Smooth muscle cell (in vitro differentiated cells): ENCODE measurements at regions not wholly inside any gene's neighbourhood (a gene's known extent, or its start where the extent isn't known, plus 50 kb on each side); places are given as distances from the start of the nearest gene placed in this dataset.

Experiments used
- DNase-seq: peaks from one replicate; lab custom pipeline; 2025; ENCODE audit not compliant: unreplicated experiment; lab: John Stamatoyannopoulos, UW
- H2AFZ ChIP-seq: fragments of 200-600 bp; sonication (generic); 2 replicates; pipeline ENCODE4 v1.6.0; 2016; ENCODE audit warnings: antibody characterized with exemption, low read depth, mild to moderate bottlenecking
- H3F3A ChIP-seq: fragments of 200-600 bp; sonication (generic); 2 replicates; pipeline ENCODE4 v1.6.0; 2017; ENCODE audit warnings: antibody characterized with exemption, low read depth
- H3K27ac ChIP-seq: fragments of 200-600 bp; sonication (generic); 2 replicates; pipeline ENCODE4 v1.5.1; 2016; ENCODE audit warnings: low read depth, mild to moderate bottlenecking
- H3K27me3 ChIP-seq: fragments of 200-600 bp; sonication (generic); 2 replicates; pipeline ENCODE4 v1.6.1; 2016; ENCODE audit warnings: low read depth, mild to moderate bottlenecking
- H3K36me3 ChIP-seq: fragments of 200-600 bp; sonication (generic); 2 replicates; pipeline ENCODE4 v1.5.1; 2016; ENCODE audit warnings: low read depth
- H3K4me1 ChIP-seq: fragments of 200-600 bp; sonication (generic); 2 replicates; pipeline ENCODE4 v1.5.1; 2016; ENCODE audit warnings: low read depth
- H3K4me2 ChIP-seq: fragments of 200-600 bp; sonication (generic); 2 replicates; pipeline ENCODE4 v1.6.0; 2016; ENCODE audit warnings: mild to moderate bottlenecking
- H3K4me3 ChIP-seq: fragments of 200-600 bp; sonication (generic); 2 replicates; pipeline ENCODE4 v1.5.1; 2016; ENCODE audit warnings: mild to moderate bottlenecking
- H3K79me2 ChIP-seq: fragments of 200-600 bp; sonication (generic); 2 replicates; pipeline ENCODE4 v1.6.0; 2016; ENCODE audit warnings: low read depth, mild to moderate bottlenecking
- H3K9ac ChIP-seq: fragments of 200-600 bp; sonication (generic); 2 replicates; pipeline ENCODE4 v1.6.0; 2016; ENCODE audit warnings: low read depth
- H3K9me3 ChIP-seq: fragments of 200-600 bp; sonication (generic); replicated peaks from 2 replicates; pipeline ENCODE4 v1.5.1; 2016; ENCODE audit warnings: low read depth
- H4K20me1 ChIP-seq: fragments of 200-600 bp; sonication (generic); 2 replicates; pipeline ENCODE4 v1.6.0; 2016; ENCODE audit warnings: low read depth
- WGBS: methylation state at CpG from one replicate; pipeline ENCODE4 v1.1.7; 2016; ENCODE audit warnings: low lambda C conversion rate; 5-methylcytosine and 5-hydroxymethylcytosine counted together
- TF ChIP-seq, protein P1 (sequence below): fragments of 200-600 bp; sonication (generic); IDR thresholded peaks from 2 replicates; pipeline ENCODE4 v1.5.1; 2017; ENCODE audit warnings: borderline replicate concordance, mild to moderate bottlenecking, antibody characterized with exemption; ENCODE audit not compliant: insufficient read depth, poor library complexity, severe bottlenecking

GRCh38 chr5:62695274-62695673 lies 116.7 kb downstream of the LRRC70 start:
- Histone ChIP-seq H4K20me1 (no peaks in the 10 kb centered on the region), H3K27ac (no peak overlapping the region), H3K9ac (no peak overlapping the region), H3K9me3 (no peaks in the 10 kb centered on the region), H3K4me3 (no peak overlapping the region), H3K36me3 (no peaks in the 10 kb centered on the region), H3K4me1 (no peaks in the 10 kb centered on the region), H3K27me3 (no peaks in the 10 kb centered on the region), H2AFZ (no peak overlapping the region), H3F3A (no peaks in the 10 kb centered on the region), H3K79me2 (no peaks in the 10 kb centered on the region), H3K4me2 (no peak overlapping the region)
- TF ChIP-seq, protein P1, sequence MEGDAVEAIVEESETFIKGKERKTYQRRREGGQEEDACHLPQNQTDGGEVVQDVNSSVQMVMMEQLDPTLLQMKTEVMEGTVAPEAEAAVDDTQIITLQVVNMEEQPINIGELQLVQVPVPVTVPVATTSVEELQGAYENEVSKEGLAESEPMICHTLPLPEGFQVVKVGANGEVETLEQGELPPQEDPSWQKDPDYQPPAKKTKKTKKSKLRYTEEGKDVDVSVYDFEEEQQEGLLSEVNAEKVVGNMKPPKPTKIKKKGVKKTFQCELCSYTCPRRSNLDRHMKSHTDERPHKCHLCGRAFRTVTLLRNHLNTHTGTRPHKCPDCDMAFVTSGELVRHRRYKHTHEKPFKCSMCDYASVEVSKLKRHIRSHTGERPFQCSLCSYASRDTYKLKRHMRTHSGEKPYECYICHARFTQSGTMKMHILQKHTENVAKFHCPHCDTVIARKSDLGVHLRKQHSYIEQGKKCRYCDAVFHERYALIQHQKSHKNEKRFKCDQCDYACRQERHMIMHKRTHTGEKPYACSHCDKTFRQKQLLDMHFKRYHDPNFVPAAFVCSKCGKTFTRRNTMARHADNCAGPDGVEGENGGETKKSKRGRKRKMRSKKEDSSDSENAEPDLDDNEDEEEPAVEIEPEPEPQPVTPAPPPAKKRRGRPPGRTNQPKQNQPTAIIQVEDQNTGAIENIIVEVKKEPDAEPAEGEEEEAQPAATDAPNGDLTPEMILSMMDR, result no peak
- 89% methylated on average over 3 of the region's 3 CpGs for WGBS
- DNase-seq, result no peak

DNA sequence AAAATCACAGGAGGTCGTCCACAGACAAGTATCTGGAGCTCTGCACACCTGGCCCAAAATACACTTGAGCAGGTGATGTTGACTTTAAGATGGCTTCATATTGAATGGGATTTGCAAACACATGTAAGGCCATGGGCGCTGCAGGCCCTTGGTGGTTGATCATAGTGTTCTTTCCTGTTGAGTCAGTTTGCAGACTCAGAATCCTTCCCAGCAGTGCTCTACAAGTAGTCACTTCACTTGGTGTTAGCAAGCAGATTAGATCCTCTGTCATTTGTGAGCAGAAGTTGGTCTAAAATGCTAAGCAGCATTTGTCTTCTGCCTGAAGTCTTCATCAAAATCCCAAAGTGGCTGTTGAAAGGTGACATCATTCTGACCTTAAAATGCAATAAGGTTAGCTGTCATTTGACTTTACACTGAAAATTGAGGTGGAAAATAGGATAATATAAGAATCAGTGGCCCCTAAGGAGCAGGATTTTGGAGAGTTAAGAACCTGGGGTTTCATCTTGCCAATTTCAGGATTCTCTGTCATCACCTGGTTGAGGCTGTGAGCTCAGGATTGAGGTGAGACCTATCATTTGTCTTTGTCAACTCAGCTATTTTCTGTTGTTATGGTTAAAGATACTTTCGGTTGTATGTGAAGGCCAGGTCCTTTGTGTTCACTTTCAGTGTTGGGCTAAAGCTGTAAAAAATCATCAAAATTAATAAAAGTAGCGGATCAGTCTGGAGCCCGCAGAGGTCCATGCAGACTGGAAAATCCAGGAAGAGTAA lies 114.5 kb downstream of the LRRC70 start:
- no peak overlapping the region for H3K4me2 ChIP-seq
- H3K27me3 ChIP-seq, result no peaks in the 10 kb centered on the region
- WGBS, result 89% methylated on average over 5 of the region's 5 CpGs
- no peaks in the 10 kb centered on the region for H3K4me1 ChIP-seq
- no peak overlapping the region for H2AFZ ChIP-seq
- no peaks in the 10 kb centered on the region for H4K20me1 ChIP-seq
- no peaks in the 10 kb centered on the region for H3K9me3 ChIP-seq
- no peaks in the 10 kb centered on the region for H3F3A ChIP-seq
- H3K36me3 ChIP-seq, result no peaks in the 10 kb centered on the region
- H3K9ac ChIP-seq, result no peak overlapping the region
- TF ChIP-seq, protein P1, result no peak
- H3K79me2 ChIP-seq, result no peaks in the 10 kb centered on the region
- no peak overlapping the region for H3K27ac ChIP-seq
- DNase-seq, result no peak
- H3K4me3 ChIP-seq, result no peak overlapping the region

GRCh38 chr5:62691946-62692345 lies 113.3 kb downstream of the LRRC70 start:
- no peaks in the 10 kb centered on the region for H3K36me3 ChIP-seq
- 92% methylated on average over 3 of the region's 3 CpGs for WGBS
- TF ChIP-seq, protein P1, result no peak
- no peak overlapping the region for H2AFZ ChIP-seq
- no peaks in the 10 kb centered on the region for H4K20me1 ChIP-seq
- H3K9ac ChIP-seq, result no peak overlapping the region
- no peaks in the 10 kb centered on the region for H3F3A ChIP-seq
- H3K9me3 ChIP-seq, result no peaks in the 10 kb centered on the region
- H3K27ac ChIP-seq, result no peak overlapping the region
- DNase-seq, result no peak
- no peaks in the 10 kb centered on the region for H3K4me1 ChIP-seq
- H3K79me2 ChIP-seq, result no peaks in the 10 kb centered on the region
- H3K4me2 ChIP-seq, result no peak overlapping the region
- no peak overlapping the region for H3K4me3 ChIP-seq
- H3K27me3 ChIP-seq, result no peaks in the 10 kb centered on the region

DNA sequence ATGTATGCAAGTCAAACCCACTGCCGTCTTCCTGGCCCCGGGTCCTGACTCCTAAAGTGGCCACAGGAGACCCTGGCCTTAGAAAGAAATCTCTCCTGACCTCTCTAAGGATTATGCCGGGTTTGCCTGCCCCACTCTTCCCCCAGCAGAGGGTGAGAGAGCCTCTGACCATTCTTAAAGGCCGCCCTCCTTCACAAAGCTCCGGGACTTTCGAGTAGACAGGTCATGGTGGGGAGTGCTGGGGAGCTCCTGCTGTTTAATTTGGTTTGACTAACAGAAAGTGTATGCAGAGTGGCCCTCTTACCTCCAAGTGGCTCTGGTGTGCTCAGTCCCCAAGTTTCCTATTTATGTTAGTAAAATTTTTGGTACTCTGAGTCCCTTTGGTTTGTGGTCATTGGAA lies 111.8 kb downstream of the LRRC70 start:
- Histone ChIP-seq H3K27ac (no peak overlapping the region), H3K4me2 (no peak overlapping the region), H3K27me3 (no peaks in the 10 kb centered on the region), H4K20me1 (no peaks in the 10 kb centered on the region), H3K36me3 (no peaks in the 10 kb centered on the region), H3F3A (no peaks in the 10 kb centered on the region), H2AFZ (no peak overlapping the region), H3K4me3 (no peak overlapping the region), H3K79me2 (no peaks in the 10 kb centered on the region), H3K9me3 (no peaks in the 10 kb centered on the region), H3K9ac (no peak overlapping the region), H3K4me1 (no peaks in the 10 kb centered on the region)
- no peak for DNase-seq
- 83% methylated on average over 6 of the region's 6 CpGs for WGBS
- TF ChIP-seq, protein P1, result no peak
